ENCODE measurements at regions not wholly inside any gene's neighbourhood (a gene's known extent, or its start where the extent isn't known, plus 50 kb on each side); places are given as distances from the start of the nearest gene placed in this dataset.

DNA sequence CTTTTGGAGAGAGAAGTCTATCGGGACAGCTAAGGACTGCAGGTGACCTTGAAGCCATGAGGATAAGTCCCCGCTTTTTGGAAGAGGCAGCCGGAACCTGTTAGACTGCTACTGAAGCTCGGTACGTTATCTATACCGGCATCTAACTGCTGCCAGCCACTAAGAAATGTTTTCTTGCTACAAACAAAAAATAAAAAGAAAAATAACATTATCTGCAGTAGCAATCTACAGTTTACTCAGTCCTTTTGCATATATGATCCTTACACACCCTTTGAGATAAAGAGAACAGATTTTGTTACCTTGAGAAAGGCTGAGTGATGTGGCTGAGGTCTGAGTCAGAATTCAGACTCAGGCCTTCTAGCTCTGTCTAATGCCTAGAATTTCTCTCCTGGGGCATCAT is 314.6 kb downstream of the CDH26 start:
- 68 to 83% methylated on average over 6 of the region's 6 CpGs for WGBS, 2 donors
- no peak for DNase-seq
- Histone ChIP-seq H3K4me3 (no peak overlapping the region), H3K27ac (ENCODE audit: low read depth in 1 of 2, low read length in 1 of 2) (no peak overlapping the region), H3K9me3 (ENCODE audit: control insufficient read depth in 4 of 4, insufficient read depth in 3 of 4, low read length in 3 of 4) (no peaks in the 10 kb centered on the region), H3K9ac (ENCODE audit: insufficient read depth in 1 of 2, low read length in 2 of 2) (no peak overlapping the region), H3K4me1 (ENCODE audit: control insufficient read depth in 5 of 5, insufficient read depth in 5 of 5, low read length in 5 of 5) (peaks cover 0 to 3% (median 0%) of the 10 kb centered on the region in 5 donors), H3K36me3 (ENCODE audit: control insufficient read depth in 4 of 4, insufficient read depth in 4 of 4, low read length in 4 of 4) (no peaks in the 10 kb centered on the region), H3K27me3 (ENCODE audit: control insufficient read depth in 3 of 3, insufficient read depth in 3 of 3, low read length in 2 of 3) (peaks cover 0 to 6% (median 0%) of the 10 kb centered on the region in 3 donors)
- TF ChIP-seq, protein P1, sequence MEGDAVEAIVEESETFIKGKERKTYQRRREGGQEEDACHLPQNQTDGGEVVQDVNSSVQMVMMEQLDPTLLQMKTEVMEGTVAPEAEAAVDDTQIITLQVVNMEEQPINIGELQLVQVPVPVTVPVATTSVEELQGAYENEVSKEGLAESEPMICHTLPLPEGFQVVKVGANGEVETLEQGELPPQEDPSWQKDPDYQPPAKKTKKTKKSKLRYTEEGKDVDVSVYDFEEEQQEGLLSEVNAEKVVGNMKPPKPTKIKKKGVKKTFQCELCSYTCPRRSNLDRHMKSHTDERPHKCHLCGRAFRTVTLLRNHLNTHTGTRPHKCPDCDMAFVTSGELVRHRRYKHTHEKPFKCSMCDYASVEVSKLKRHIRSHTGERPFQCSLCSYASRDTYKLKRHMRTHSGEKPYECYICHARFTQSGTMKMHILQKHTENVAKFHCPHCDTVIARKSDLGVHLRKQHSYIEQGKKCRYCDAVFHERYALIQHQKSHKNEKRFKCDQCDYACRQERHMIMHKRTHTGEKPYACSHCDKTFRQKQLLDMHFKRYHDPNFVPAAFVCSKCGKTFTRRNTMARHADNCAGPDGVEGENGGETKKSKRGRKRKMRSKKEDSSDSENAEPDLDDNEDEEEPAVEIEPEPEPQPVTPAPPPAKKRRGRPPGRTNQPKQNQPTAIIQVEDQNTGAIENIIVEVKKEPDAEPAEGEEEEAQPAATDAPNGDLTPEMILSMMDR (IDR thresholded peaks at IDR 0.05; ENCODE audit: control extremely low read depth, extremely low read depth), result no peak
- no peak for ATAC-seq (ENCODE audit: insufficient read depth, low FRiP score)

DNA sequence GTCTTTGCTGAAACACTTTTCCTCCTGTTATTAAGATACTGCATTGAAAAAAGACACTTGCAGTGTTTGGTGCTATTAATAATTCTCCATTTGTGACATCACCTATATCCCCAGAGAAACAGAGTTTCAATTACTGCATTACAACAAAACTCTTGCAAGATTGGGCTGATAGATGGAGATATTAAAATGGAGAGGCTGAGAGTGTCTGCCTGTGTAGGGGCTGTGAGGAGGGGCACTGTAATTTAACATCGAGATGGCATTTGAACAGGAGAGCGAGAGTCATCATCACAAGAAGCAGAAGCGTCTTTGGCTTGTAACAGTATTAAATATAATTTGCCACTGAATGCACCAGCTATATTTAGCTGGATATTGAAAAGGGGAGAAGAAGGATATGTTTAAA is 316.5 kb downstream of the CDH26 start:
- no peak overlapping the region for H3K4me3 ChIP-seq
- no peaks in the 10 kb centered on the region for H3K36me3 ChIP-seq (ENCODE audit: control insufficient read depth in 4 of 4, insufficient read depth in 4 of 4, low read length in 4 of 4)
- no peak overlapping the region for H3K9ac ChIP-seq (ENCODE audit: insufficient read depth in 1 of 2, low read length in 2 of 2)
- H3K27ac ChIP-seq (ENCODE audit: low read depth in 1 of 2, low read length in 1 of 2), result no peak overlapping the region
- peaks cover 0 to 2% (median 0%) of the 10 kb centered on the region in 5 donors for H3K4me1 ChIP-seq (ENCODE audit: control insufficient read depth in 5 of 5, insufficient read depth in 5 of 5, low read length in 5 of 5)
- H3K9me3 ChIP-seq (ENCODE audit: control insufficient read depth in 4 of 4, insufficient read depth in 3 of 4, low read length in 3 of 4), result no peaks in the 10 kb centered on the region
- no peak for DNase-seq
- no peak for ATAC-seq (ENCODE audit: insufficient read depth, low FRiP score)
- TF ChIP-seq, protein P1 (IDR thresholded peaks at IDR 0.05; ENCODE audit: control extremely low read depth, extremely low read depth), result no peak
- H3K27me3 ChIP-seq (ENCODE audit: control insufficient read depth in 3 of 3, insufficient read depth in 3 of 3, low read length in 2 of 3), result peaks cover 0 to 6% (median 0%) of the 10 kb centered on the region in 3 donors
- 90 to 98% methylated on average over 3 of the region's 3 CpGs for WGBS, 2 donors

DNA sequence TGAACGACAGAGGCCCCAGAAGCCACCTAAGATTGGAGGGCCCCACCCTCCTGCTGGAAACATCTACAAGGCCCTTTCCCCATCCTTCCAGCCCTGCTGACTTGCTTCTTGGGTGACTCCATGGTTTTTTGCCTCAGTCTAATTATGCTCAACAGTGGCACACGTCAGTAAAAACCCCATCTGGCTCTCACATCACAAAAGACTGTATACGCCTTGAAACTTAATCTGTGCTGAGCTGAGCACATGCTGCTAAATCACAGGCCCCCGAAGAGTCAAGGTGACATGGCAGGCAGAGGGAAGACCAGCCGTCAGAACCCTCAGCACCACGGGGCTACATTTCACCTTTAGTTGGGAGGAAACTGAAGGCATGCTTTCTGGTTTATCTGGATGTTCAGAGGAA is 323.1 kb downstream of the CDH26 start:
- no peak overlapping the region for H3K9ac ChIP-seq (ENCODE audit: insufficient read depth in 1 of 2, low read length in 2 of 2)
- TF ChIP-seq, protein P1 (IDR thresholded peaks at IDR 0.05; ENCODE audit: control extremely low read depth, extremely low read depth), result no peak
- no peaks in the 10 kb centered on the region for H3K4me1 ChIP-seq (ENCODE audit: control insufficient read depth in 5 of 5, insufficient read depth in 5 of 5, low read length in 5 of 5)
- no peaks in the 10 kb centered on the region for H3K36me3 ChIP-seq (ENCODE audit: control insufficient read depth in 4 of 4, insufficient read depth in 4 of 4, low read length in 4 of 4)
- no peaks in the 10 kb centered on the region for H3K27me3 ChIP-seq (ENCODE audit: control insufficient read depth in 3 of 3, insufficient read depth in 3 of 3, low read length in 2 of 3)
- 92 to 95% methylated on average over 6 of the region's 6 CpGs for WGBS, 2 donors
- no peak overlapping the region for H3K4me3 ChIP-seq
- peaks cover 0 to 5% (median 2%) of the 10 kb centered on the region in 4 donors for H3K9me3 ChIP-seq (ENCODE audit: control insufficient read depth in 4 of 4, insufficient read depth in 3 of 4, low read length in 3 of 4)
- no peak overlapping the region for H3K27ac ChIP-seq (ENCODE audit: low read depth in 1 of 2, low read length in 1 of 2)
- ATAC-seq (ENCODE audit: insufficient read depth, low FRiP score) (no peak), DNase-seq (no peak)

DNA sequence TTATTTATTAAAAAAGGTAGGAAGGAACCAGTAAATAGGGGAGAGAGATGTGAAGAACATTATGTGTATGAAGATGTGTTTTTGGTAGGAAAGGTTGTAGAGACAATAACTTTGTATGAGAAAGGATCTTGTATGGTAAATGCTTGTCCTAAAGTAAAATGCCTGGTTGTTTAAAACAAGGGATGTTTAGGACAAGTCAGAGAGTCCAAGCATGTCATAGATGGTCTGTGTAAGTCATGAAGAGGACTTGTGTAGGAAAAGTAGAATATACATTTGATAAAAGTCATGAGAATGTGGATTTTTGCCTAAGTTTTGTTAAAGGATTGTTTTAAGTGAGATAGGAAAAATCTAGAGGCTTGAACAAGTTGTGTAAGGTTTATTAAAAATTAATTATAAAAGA is 325.1 kb downstream of the CDH26 start:
- Histone ChIP-seq H3K9me3 (ENCODE audit: control insufficient read depth in 4 of 4, insufficient read depth in 3 of 4, low read length in 3 of 4) (peaks cover 0 to 5% (median 2%) of the 10 kb centered on the region in 4 donors), H3K27me3 (ENCODE audit: control insufficient read depth in 3 of 3, insufficient read depth in 3 of 3, low read length in 2 of 3) (no peaks in the 10 kb centered on the region), H3K27ac (ENCODE audit: low read depth in 1 of 2, low read length in 1 of 2) (no peak overlapping the region), H3K36me3 (ENCODE audit: control insufficient read depth in 4 of 4, insufficient read depth in 4 of 4, low read length in 4 of 4) (no peaks in the 10 kb centered on the region), H3K9ac (ENCODE audit: insufficient read depth in 1 of 2, low read length in 2 of 2) (no peak overlapping the region), H3K4me3 (no peak overlapping the region), H3K4me1 (ENCODE audit: control insufficient read depth in 5 of 5, insufficient read depth in 5 of 5, low read length in 5 of 5) (no peaks in the 10 kb centered on the region)
- TF ChIP-seq, protein P1 (IDR thresholded peaks at IDR 0.05; ENCODE audit: control extremely low read depth, extremely low read depth), result no peak
- ATAC-seq (ENCODE audit: insufficient read depth, low FRiP score) (no peak), DNase-seq (no peak)

All from lung (tissue), 11 donors.